ENCODE measurements at regions not wholly inside any gene's neighbourhood (a gene's known extent, or its start where the extent isn't known, plus 50 kb on each side); places are given as distances from the start of the nearest gene placed in this dataset.
"Not testable (repeated sequence)": the region's sequence is repeated elsewhere in the genome, so short reads cannot be mapped to it uniquely, and the experiment has no call there.

DNA sequence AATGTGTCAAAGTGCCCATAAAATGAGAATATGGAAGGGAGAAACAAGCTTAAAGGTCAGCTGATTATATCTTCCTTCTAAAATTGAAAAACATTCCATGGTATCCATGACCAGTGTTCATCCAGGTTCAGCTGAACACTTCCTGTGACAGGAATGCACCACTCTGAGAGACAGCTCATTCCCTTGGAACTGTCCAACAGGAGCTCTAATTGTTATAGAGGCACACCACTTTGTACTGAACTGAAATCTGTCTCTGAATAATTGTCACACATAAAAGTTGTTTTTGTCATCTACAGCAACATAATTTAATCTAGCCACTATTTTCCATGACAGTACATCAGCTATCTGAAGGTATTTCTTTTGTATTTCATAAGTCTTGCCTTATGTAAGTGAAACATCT lies 195.9 kb upstream of the ZNF804A start:
- no peak overlapping the region for H3K9ac ChIP-seq (ENCODE audit: low read length in 5 of 5)
- no peaks in the 10 kb centered on the region for H3K27me3 ChIP-seq (ENCODE audit: control insufficient read depth in 5 of 5, insufficient read depth in 4 of 5, low read length in 5 of 5)
- H3K9me3 ChIP-seq (ENCODE audit: control insufficient read depth in 5 of 5, low read length in 5 of 5) = no peaks in the 10 kb centered on the region
- no peak overlapping the region for H3K4me3 ChIP-seq (ENCODE audit: low read depth in 1 of 5, low read length in 5 of 5)
- H3K36me3 ChIP-seq (ENCODE audit: control insufficient read depth in 5 of 5, insufficient read depth in 5 of 5, low read length in 5 of 5) = no peaks in the 10 kb centered on the region
- no peak overlapping the region for H3K27ac ChIP-seq (ENCODE audit: low read depth, low read length)
- H3K4me1 ChIP-seq (ENCODE audit: control insufficient read depth in 5 of 5, insufficient read depth in 5 of 5, low read length in 5 of 5) = no peaks in the 10 kb centered on the region

DNA sequence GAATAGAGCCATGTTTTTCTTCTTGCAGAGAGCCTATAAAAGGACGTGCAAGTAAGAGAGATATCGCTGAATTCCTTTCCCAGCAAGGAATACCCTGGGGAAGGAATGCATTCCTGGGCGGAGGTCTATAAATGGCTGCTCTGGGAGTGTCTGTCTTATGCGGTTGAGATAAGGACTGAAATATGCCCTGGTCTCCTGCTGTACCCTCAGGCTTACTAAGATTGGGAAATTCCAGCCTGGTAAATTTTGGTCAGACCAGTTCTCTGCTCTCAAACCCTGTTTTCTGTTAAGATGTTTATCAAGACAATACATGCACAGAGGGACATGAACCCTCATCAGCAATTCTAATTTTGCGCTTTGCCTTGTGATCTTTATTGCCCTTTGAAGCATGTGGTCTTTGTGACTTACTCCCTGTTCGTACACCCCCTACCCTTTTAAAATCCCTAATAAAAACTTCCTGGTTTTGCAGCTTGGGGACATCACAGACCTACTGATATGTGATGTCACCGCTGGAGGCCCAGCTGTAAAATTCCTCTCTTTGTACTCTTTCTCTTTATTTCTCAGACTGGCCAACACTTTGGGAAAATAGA lies 191.2 kb upstream of the ZNF804A start:
- H3K27me3 ChIP-seq (ENCODE audit: control insufficient read depth in 5 of 5, insufficient read depth in 4 of 5, low read length in 5 of 5); H3K9ac ChIP-seq (ENCODE audit: low read length in 5 of 5); H3K27ac ChIP-seq (ENCODE audit: low read depth, low read length); H3K36me3 ChIP-seq (ENCODE audit: control insufficient read depth in 5 of 5, insufficient read depth in 5 of 5, low read length in 5 of 5); H3K4me1 ChIP-seq (ENCODE audit: control insufficient read depth in 5 of 5, insufficient read depth in 5 of 5, low read length in 5 of 5); H3K9me3 ChIP-seq (ENCODE audit: control insufficient read depth in 5 of 5, low read length in 5 of 5); H3K4me3 ChIP-seq (ENCODE audit: low read depth in 1 of 5, low read length in 5 of 5): not testable (repeated sequence)

DNA sequence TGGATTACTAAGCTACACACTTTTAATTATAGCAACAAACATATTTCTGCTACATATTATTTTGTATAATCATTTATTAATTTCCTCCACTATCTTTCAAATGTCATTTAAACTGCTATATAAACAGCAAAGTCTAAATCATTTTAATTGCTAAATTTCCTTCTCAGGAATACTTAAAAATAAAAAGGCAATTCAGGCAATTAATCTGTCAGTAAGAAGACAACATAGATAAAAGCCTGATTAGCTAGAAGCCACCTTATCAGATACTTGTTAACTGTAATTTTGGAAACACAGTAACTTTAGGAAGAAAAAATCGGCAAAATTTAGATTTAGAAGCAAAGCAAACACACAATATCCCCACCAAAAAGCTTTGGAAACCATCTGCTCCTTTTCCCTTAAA lies 188.2 kb upstream of the ZNF804A start:
- Histone ChIP-seq H3K36me3 (ENCODE audit: control insufficient read depth in 5 of 5, insufficient read depth in 5 of 5, low read length in 5 of 5) (no peaks in the 10 kb centered on the region), H3K27me3 (ENCODE audit: control insufficient read depth in 5 of 5, insufficient read depth in 4 of 5, low read length in 5 of 5) (no peaks in the 10 kb centered on the region), H3K9me3 (ENCODE audit: control insufficient read depth in 5 of 5, low read length in 5 of 5) (no peaks in the 10 kb centered on the region), H3K4me1 (ENCODE audit: control insufficient read depth in 5 of 5, insufficient read depth in 5 of 5, low read length in 5 of 5) (peaks cover 0 to 3% (median 0%) of the 10 kb centered on the region in 5 donors), H3K9ac (ENCODE audit: low read length in 5 of 5) (no peak overlapping the region), H3K27ac (ENCODE audit: low read depth, low read length) (no peak overlapping the region), H3K4me3 (ENCODE audit: low read depth in 1 of 5, low read length in 5 of 5) (no peak overlapping the region)

DNA sequence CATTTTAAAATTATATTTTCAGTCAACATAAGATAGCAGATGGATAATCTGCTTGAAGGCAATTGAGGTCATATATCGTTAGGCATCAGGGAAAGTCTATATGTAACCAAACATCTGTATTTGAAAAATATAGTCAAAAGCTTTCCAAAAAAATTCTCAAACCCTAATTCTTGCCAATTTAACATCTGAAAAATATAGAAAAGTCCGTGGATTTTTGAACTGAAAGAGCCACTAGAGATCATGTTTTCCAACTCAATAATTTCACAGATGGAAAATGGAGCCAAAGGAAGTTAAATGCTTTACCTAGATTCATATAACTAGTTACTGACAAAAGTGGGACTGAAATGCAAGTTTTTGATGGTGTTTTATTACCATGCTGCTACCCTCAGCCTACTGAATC lies 185.1 kb upstream of the ZNF804A start:
- no peaks in the 10 kb centered on the region for H3K9me3 ChIP-seq (ENCODE audit: control insufficient read depth in 5 of 5, low read length in 5 of 5)
- H3K36me3 ChIP-seq (ENCODE audit: control insufficient read depth in 5 of 5, insufficient read depth in 5 of 5, low read length in 5 of 5) = no peaks in the 10 kb centered on the region
- no peak overlapping the region for H3K9ac ChIP-seq (ENCODE audit: low read length in 5 of 5)
- H3K4me3 ChIP-seq (ENCODE audit: low read depth in 1 of 5, low read length in 5 of 5) = no peak overlapping the region
- peaks cover 0 to 3% (median 0%) of the 10 kb centered on the region in 5 donors for H3K4me1 ChIP-seq (ENCODE audit: control insufficient read depth in 5 of 5, insufficient read depth in 5 of 5, low read length in 5 of 5)
- H3K27me3 ChIP-seq (ENCODE audit: control insufficient read depth in 5 of 5, insufficient read depth in 4 of 5, low read length in 5 of 5) = no peaks in the 10 kb centered on the region
- H3K27ac ChIP-seq (ENCODE audit: low read depth, low read length) = no peak overlapping the region

DNA sequence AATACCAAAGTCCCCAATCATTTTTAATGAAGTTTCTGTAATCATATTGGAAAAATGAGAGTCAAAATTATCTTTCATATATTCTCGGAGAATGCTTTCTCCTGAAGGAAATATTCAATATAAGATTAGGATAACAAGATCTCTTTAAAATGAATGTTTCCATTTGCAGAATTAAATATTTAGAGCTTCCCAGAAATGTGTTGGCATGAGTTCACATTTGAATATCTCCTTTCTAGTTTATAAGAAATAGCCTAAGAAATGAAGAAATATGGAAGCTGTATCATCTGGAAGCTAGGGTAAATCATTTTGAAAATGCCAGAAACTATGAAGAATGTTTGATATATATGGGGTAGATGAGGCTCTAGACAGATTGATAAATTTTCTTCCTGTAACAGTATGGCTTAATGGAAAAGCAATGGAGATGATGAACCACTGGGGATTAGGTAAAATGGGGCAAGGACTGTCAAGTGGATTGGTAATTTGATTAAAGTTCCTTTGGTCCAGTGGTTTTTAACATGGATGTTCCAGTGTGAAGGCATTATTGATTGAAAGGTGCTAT lies 184.6 kb upstream of the ZNF804A start:
- H3K27ac ChIP-seq (ENCODE audit: low read depth, low read length) = no peak overlapping the region

DNA sequence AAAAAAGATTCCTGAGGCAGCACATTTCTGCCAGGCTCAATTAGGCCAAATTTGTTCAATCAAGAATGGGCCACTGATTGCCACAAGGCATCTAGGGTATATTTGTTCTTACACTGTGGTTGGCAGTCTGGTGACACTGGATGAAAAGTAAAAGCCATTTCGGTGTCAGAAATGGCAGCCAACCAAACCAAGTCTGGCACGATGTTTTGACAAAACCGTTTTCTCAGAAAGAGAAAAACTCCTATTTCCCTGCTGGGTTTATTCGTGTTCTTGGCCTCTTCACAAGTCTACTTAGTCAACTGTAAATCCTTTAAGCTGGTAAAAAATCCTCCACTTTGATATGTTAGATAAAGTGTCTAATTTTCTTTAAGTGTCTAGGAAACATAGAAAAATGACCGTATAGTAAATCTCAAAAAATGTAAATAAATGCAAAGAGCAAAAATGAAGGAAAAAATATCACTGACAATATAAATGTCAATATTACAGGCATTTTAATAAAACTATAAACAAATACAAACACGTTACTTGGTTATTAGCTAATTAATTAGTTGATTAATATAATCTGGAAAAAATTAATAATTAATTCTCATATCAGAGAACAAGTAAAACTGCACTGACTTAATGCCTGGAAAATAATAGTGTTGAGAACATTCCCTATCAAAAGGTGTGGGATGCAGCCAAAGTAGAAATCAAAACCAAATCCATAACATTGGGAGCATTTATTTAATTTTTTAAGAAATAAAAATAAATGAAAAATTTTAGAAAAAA lies 182.0 kb upstream of the ZNF804A start:
- no peaks in the 10 kb centered on the region for H3K27me3 ChIP-seq (ENCODE audit: control insufficient read depth in 5 of 5, insufficient read depth in 4 of 5, low read length in 5 of 5)
- no peaks in the 10 kb centered on the region for H3K9me3 ChIP-seq (ENCODE audit: control insufficient read depth in 5 of 5, low read length in 5 of 5)
- no peak overlapping the region for H3K27ac ChIP-seq (ENCODE audit: low read depth, low read length)
- no peaks in the 10 kb centered on the region for H3K36me3 ChIP-seq (ENCODE audit: control insufficient read depth in 5 of 5, insufficient read depth in 5 of 5, low read length in 5 of 5)
- no peak overlapping the region for H3K9ac ChIP-seq (ENCODE audit: low read length in 5 of 5)
- H3K4me3 ChIP-seq (ENCODE audit: low read depth in 1 of 5, low read length in 5 of 5) = no peak overlapping the region
- peaks cover 0 to 3% (median 0%) of the 10 kb centered on the region in 5 donors for H3K4me1 ChIP-seq (ENCODE audit: control insufficient read depth in 5 of 5, insufficient read depth in 5 of 5, low read length in 5 of 5)

More for the DNA sequence above, 184.6 kb upstream of the ZNF804A start:
- Histone ChIP-seq H3K9ac (ENCODE audit: low read length in 5 of 5) (no peak overlapping the region), H3K4me1 (ENCODE audit: control insufficient read depth in 5 of 5, insufficient read depth in 5 of 5, low read length in 5 of 5) (peaks cover 0 to 3% (median 0%) of the 10 kb centered on the region in 5 donors), H3K9me3 (ENCODE audit: control insufficient read depth in 5 of 5, low read length in 5 of 5) (no peaks in the 10 kb centered on the region), H3K36me3 (ENCODE audit: control insufficient read depth in 5 of 5, insufficient read depth in 5 of 5, low read length in 5 of 5) (no peaks in the 10 kb centered on the region), H3K27me3 (ENCODE audit: control insufficient read depth in 5 of 5, insufficient read depth in 4 of 5, low read length in 5 of 5) (no peaks in the 10 kb centered on the region), H3K4me3 (ENCODE audit: low read depth in 1 of 5, low read length in 5 of 5) (no peak overlapping the region)

DNA sequence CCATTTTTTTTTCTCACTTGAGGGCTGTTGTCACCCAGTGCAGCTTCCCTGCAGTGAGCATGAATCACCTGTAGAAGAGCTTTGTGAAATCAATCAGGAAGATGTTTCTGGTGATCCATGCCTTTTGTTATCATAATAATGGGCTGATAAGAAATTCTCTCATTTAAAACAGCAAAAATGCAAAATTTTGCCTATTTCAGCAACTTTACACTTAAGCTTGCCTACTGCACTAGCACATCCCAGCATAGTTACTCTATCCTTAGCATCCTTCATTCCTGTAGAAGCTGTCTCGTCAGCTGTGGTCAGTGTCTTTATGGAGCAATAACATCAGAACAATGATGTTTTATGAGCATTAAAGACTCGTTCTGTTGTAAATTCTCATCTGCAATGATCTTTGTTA lies 178.6 kb upstream of the ZNF804A start:
- Histone ChIP-seq H3K4me1 (ENCODE audit: control insufficient read depth in 5 of 5, insufficient read depth in 5 of 5, low read length in 5 of 5) (peaks cover 0 to 8% (median 0%) of the 10 kb centered on the region in 5 donors), H3K27ac (ENCODE audit: low read depth, low read length) (no peak overlapping the region), H3K4me3 (ENCODE audit: low read depth in 1 of 5, low read length in 5 of 5) (no peak overlapping the region), H3K9me3 (ENCODE audit: control insufficient read depth in 5 of 5, low read length in 5 of 5) (no peaks in the 10 kb centered on the region), H3K36me3 (ENCODE audit: control insufficient read depth in 5 of 5, insufficient read depth in 5 of 5, low read length in 5 of 5) (no peaks in the 10 kb centered on the region), H3K9ac (ENCODE audit: low read length in 5 of 5) (no peak overlapping the region), H3K27me3 (ENCODE audit: control insufficient read depth in 5 of 5, insufficient read depth in 4 of 5, low read length in 5 of 5) (no peaks in the 10 kb centered on the region)

DNA sequence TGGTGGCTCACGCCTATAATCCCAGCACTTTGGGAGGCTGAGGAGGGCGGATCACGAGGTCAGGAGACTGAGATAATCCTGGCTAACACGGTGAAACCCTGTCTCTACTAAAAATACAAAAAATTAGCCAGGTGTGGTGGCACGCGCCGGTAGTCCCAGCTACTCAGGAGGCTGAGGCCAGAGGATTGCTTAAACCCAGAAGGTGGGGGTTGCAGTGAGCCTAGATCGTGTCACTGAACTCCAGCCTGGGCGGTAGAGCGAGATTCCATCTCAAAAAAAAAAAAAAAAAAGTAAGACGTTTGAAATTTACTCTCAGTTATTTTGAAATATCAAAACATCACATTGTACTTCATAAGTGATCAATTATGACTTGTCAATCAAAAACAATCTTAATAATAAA lies 176.9 kb upstream of the ZNF804A start:
- not testable (repeated sequence) for H3K27me3 ChIP-seq (ENCODE audit: control insufficient read depth in 5 of 5, insufficient read depth in 4 of 5, low read length in 5 of 5); H3K27ac ChIP-seq (ENCODE audit: low read depth, low read length); H3K4me3 ChIP-seq (ENCODE audit: low read depth in 1 of 5, low read length in 5 of 5); H3K9ac ChIP-seq (ENCODE audit: low read length in 5 of 5); H3K36me3 ChIP-seq (ENCODE audit: control insufficient read depth in 5 of 5, insufficient read depth in 5 of 5, low read length in 5 of 5); H3K9me3 ChIP-seq (ENCODE audit: control insufficient read depth in 5 of 5, low read length in 5 of 5)
- peaks cover 0 to 12% (median 0%) of the 10 kb centered on the region in 5 donors for H3K4me1 ChIP-seq (ENCODE audit: control insufficient read depth in 5 of 5, insufficient read depth in 5 of 5, low read length in 5 of 5)

DNA sequence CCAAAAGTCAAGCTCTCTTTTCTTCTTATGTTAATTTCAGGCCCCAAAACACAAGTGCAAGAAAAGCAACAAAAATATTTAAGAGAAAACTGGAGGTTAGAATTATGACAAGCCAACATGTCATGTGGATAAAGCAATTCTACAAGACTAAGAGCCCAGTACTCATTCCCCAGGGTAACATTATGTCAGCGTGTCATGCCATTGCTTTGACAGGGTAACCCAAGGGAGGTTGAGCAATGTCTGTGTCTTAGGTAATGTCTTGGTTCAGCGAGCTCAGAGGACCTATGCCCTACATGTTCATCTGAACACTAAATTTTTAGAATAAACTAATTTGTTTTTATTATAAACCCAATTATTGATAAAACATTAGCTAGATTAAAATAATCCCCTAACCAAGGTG lies 173.2 kb upstream of the ZNF804A start:
- H3K9me3 ChIP-seq (ENCODE audit: control insufficient read depth in 5 of 5, low read length in 5 of 5) = no peaks in the 10 kb centered on the region
- no peaks in the 10 kb centered on the region for H3K27me3 ChIP-seq (ENCODE audit: control insufficient read depth in 5 of 5, insufficient read depth in 4 of 5, low read length in 5 of 5)
- no peaks in the 10 kb centered on the region for H3K36me3 ChIP-seq (ENCODE audit: control insufficient read depth in 5 of 5, insufficient read depth in 5 of 5, low read length in 5 of 5)
- no peak overlapping the region for H3K9ac ChIP-seq (ENCODE audit: low read length in 5 of 5)
- peaks cover 0 to 12% (median 0%) of the 10 kb centered on the region in 5 donors for H3K4me1 ChIP-seq (ENCODE audit: control insufficient read depth in 5 of 5, insufficient read depth in 5 of 5, low read length in 5 of 5)
- peak overlapping the region; percentile 33 for H3K27ac ChIP-seq (ENCODE audit: low read depth, low read length)
- no peak overlapping the region for H3K4me3 ChIP-seq (ENCODE audit: low read depth in 1 of 5, low read length in 5 of 5)

DNA sequence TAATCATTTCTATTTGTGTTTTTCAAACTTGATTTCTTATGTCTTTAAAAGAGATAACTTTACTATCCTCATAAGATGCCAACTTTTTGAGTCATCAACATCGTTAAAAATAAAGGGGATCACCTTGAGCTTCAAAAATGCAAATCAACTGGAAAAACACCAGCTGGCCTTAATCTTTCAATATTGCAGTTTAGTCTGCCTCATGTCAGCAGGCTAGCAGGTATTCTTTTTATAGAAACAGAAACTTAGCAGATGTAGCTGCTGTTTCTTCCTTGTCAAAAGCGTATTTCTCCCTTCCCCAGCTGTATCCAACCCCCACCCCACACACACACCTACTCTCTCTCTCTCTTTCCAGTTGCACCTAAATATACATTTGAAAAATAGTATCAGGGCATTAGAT lies 154.1 kb upstream of the ZNF804A start:
- H3K9ac ChIP-seq (ENCODE audit: low read length in 5 of 5) = no peak overlapping the region
- no peak overlapping the region for H3K27ac ChIP-seq (ENCODE audit: low read depth, low read length)
- H3K4me1 ChIP-seq (ENCODE audit: control insufficient read depth in 5 of 5, insufficient read depth in 5 of 5, low read length in 5 of 5) = no peaks in the 10 kb centered on the region
- H3K27me3 ChIP-seq (ENCODE audit: control insufficient read depth in 5 of 5, insufficient read depth in 4 of 5, low read length in 5 of 5) = no peaks in the 10 kb centered on the region
- no peaks in the 10 kb centered on the region for H3K36me3 ChIP-seq (ENCODE audit: control insufficient read depth in 5 of 5, insufficient read depth in 5 of 5, low read length in 5 of 5)
- H3K4me3 ChIP-seq (ENCODE audit: low read depth in 1 of 5, low read length in 5 of 5) = no peak overlapping the region
- H3K9me3 ChIP-seq (ENCODE audit: control insufficient read depth in 5 of 5, low read length in 5 of 5) = no peaks in the 10 kb centered on the region
